Head of caudate nucleus (tissue), 42 donors: ENCODE measurements at regions not wholly inside any gene's neighbourhood (a gene's known extent, or its start where the extent isn't known, plus 50 kb on each side); places are given as distances from the start of the nearest gene placed in this dataset.
A peak's percentile ranks its signal among the peaks of the same experiment; 100 is the strongest.

Experiments used
- DNase-seq, 42 donors: peaks; one replicate each; pipeline versions ENCODE4 v3.0.0 to v3.0.0-alpha.2; 2020 to 2021; ENCODE audit warnings: mixed read lengths in 7 of 42
- intact Hi-C: fragments of 100-400 bp; cut with DNase I; formaldehyde crosslinking; loops from one replicate; pipeline ENCODE4 v1.15.0; 2022

- intact Hi-C loops, result no loop called here
- DNase-seq, result no peak
Measured at GRCh38 chr16:64830653-64831052, 291.2 kb downstream of the CDH11 start.

DNA sequence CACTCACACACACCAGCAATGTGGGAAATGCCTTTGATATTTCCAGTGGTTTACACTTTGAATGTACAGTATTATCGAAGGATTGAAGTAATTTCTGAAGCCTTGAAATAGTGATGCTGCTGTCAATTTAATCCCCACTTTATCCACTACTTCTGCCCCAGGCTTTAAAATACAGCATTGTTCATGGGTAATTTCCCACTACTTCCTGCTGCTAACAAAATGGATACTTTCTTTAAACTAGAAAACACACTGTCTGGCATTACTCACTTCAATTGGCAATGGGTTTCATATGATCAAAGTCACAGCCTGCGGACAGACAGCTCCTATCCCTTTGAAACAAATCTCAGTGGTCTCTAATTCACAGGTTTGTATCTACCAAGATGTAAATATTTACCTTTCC is 292.2 kb downstream of the CDH11 start:
- intact Hi-C loops, result no loop called here

DNA sequence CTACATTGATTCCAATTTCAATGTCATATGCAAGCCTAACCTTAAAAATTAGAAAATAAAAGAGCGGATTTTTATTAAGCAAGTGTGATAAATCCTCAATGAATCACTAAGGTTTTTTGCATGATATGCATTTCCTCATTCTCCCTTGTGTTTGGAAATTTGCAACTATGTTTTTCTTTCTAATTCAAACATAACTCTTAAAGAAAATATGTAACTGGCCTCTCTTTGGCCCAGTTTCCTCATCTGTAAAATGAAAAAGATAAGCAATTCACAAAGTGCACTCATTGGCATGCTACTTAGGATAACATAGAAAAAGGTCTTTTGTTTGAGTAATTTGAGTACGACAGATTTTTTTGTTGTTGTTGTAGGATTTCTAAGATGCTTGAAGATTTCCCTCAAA is 295.5 kb downstream of the CDH11 start:
- intact Hi-C loops, result no loop called here
- no peak for DNase-seq

More for the DNA sequence above, 292.2 kb downstream of the CDH11 start:
- no peak for DNase-seq

DNA sequence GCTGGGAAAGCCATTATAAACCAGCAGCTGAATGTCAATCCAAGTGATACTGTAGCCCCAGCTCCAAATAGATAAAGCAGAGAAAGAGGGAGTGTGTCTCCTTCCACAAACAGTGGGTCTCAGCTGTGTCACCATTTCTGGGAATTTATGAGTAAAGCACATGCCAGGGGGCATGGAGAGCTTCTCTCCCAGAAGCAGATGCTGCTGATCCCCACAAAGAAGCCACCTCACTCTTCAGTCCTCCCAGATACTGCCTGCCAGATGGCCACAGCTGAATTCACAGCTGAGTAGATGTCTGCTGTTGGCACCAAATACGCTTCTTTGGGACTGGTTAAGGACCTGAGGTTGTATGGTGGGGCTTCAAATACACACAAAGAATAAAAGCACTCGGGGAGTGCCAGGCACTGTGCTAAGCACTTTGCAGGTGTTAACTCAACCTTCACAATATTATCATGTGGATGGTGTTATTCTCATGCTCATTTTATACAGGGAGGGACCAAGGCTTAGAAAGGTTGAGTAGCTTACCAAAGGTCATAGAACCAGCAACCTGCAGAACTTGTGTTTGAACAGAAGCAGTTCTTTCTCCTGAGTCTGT is 298.3 kb downstream of the CDH11 start:
- intact Hi-C loops, result no loop called here
- no peak for DNase-seq

GRCh38 chr16:64809876-64810629 is 311.8 kb downstream of the CDH11 start:
- peak in 1 of 42 donors; percentile 2 for DNase-seq
- intact Hi-C loops, result no loop called here

GRCh38 chr16:64808474-64808873 is 313.4 kb downstream of the CDH11 start:
- intact Hi-C loops, result no loop called here
- DNase-seq, result no peak

- DNase-seq, result no peak
- intact Hi-C loops, result no loop called here
Measured at GRCh38 chr16:64791756-64792155, 330.1 kb downstream of the CDH11 start.

GRCh38 chr16:64784635-64785034 is 337.2 kb downstream of the CDH11 start:
- no peak for DNase-seq
- intact Hi-C loops, result no loop called here

DNA sequence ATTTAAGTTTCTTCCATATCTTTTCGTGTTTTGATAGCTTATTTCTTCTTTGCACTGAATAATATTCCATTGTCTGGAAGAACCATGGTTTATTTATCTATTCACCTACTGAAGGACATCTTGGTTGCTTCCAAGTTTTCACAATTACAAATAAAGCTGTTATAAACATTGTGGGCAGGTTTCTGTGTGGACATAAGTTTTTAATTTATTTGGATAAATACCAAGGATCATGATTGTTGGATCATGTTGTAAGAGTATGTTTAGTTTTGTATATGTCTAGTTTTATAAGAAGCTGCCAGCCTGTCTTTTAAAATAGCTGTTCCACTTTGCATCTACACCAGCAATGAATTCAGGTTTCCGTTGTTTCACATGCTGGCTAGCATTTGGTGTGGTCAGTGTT is 339.4 kb downstream of the CDH11 start:
- intact Hi-C loops, result no loop called here

GRCh38 chr16:64780445-64780844 is 341.4 kb downstream of the CDH11 start:
- no peak for DNase-seq
- intact Hi-C loops, result no loop called here

More for the DNA sequence above, 339.4 kb downstream of the CDH11 start:
- DNase-seq, result no peak

- intact Hi-C loops, result no loop called here
- no peak for DNase-seq
Measured at GRCh38 chr16:64778777-64779176, 343.1 kb downstream of the CDH11 start.

DNA sequence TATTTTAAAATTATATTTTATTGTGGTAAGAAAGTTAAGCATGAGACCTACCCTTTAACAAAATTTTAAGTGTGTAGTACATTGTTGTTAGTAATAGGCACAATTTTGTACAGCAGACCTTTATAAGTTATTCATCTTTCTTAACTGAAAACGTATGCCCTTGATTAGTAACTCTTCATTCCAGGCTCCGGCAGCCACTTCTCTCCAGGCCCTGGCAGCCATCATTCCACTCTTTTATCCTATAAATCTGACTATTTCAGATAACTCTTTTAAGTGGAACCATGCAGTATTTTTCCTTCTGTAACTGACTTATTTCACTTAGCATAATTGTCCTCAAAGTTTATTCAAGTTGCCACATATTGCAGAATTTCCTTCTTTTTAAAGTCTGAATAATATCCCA is 348.2 kb downstream of the CDH11 start:
- DNase-seq, result no peak
- intact Hi-C loops, result no loop called here

DNA sequence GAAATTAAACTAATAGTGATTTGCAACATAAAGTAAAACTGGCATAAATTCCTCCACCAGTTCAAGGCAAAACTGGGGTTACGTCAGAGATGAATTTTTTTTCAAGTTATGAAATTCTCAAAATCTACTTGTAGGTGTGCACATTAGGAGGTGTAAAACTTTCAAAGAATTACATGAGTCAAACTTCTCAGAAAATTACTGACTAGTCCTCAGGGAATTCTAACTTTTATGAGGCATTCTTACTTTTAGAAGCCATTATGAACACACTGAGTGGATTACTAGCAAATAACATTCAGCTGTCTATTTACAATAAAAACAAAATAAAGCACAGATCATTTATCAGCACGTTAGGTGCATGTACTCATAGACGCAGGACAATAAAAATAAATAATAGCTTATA is 348.7 kb downstream of the CDH11 start:
- no peak for DNase-seq

GRCh38 chr16:64771273-64771672 is 350.6 kb downstream of the CDH11 start:
- DNase-seq, result no peak
- intact Hi-C loops, result no loop called here

More for the DNA sequence above, 348.7 kb downstream of the CDH11 start:
- intact Hi-C loops, result no loop called here

DNA sequence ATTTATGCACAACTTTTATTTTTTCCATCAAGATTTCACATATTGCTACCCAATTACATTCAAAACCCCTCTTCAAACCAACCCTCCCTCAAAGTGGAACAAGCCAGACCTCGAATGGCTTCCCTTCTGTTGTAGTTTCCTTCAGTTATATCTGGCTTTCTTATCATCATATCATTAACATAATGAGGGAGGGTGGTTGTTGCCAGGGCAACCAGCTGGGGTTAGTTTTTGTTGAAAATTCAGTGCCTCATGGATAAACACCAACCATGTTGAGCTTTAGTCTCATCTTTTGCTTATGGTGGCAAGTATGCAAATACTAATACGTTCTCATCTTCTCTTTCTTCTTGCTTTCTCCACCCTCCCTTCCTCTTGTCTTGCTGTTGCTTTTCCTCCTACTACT is 359.7 kb downstream of the CDH11 start:
- no peak for DNase-seq
- intact Hi-C loops, result no loop called here

- no peak for DNase-seq
- intact Hi-C loops, result no loop called here
Measured at GRCh38 chr16:64754279-64754678, 367.6 kb downstream of the CDH11 start.

GRCh38 chr16:64751906-64752305 is 370.0 kb downstream of the CDH11 start:
- intact Hi-C loops, result no loop called here
- DNase-seq, result no peak

GRCh38 chr16:64749346-64749745 is 372.5 kb downstream of the CDH11 start:
- no peak for DNase-seq
- intact Hi-C loops, result no loop called here

DNA sequence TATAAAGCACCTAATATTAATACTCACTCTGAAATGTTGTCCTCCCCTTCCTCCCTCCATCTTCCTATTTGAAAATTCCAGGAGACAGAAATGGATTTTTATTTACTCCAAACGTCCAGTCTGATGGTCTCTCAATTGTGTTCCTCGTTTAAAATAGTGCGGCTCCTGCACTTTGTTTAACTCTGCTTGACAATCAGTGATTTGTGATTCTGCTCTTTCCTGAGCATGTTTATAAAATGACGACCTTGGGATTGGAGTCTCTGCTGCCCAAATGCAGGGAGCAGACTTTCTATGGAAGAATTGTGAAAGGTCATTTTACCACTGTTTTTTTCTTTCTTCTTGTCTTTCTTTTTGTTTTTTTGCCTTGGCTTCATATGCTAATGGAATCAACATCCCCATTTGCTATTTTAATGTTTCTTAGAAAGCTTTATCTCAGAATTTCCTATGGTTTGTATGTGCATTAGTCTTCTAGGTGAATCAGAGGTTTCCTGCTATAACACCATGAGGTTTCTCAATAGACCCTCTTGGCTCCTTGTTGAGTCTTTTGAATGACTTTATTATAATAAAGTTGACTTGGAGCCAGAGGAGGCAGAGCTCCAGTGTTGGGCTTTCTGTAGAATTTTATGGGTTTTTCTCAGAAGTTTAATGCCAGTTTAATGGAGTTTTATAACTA is 376.5 kb downstream of the CDH11 start:
- intact Hi-C loops, result no loop called here
- no peak for DNase-seq

DNA sequence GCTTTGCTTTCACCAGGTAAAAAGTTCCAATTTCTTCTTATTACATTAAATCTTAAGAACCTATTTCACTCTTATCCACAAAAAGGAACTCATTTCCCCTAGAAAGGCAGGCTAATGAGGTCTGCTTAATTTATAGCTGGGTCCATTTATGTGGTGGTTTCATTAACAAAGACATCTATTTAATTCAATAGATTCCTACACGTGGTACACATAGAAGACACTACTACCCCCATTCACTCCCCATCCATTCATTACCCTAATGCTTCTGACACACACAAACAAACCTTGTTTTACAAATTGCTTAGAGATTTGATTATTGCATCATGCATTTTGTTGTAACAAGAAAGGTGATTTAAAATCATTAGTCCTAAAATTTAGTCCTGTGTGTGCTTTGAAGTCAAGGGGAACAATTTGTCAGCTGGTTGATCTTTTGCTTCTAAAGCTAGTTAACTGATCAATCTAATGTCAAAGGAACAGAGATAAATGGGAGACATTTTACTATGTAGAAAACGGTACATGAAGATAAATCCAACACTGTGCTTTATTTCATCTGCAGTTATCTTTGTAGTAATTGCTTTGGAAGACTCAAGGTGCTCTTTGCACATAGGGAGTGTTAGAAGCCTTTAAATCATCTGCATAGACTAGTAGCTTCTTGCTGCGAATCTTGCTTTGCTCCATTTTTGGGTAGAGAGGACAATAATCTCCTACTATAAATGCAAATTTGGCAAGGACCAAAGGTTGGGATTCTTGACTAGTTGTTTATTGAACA is 379.2 kb downstream of the CDH11 start:
- intact Hi-C loops, result no loop called here
- DNase-seq, result no peak
